WERI-Rb-1 (cell line): ENCODE measurements at regions not wholly inside any gene's neighbourhood (a gene's known extent, or its start where the extent isn't known, plus 50 kb on each side); places are given as distances from the start of the nearest gene placed in this dataset.

Source experiments
- DNase-seq: peaks from one replicate; pipeline ENCODE4 v3.0.0-alpha.2; 2020
- H3K27ac ChIP-seq: fragments of 250-450 bp; sonication (Bioruptor Pico); 2 replicates; pipeline ENCODE4 v1.5.1; 2020; ENCODE audit warnings: mild to moderate bottlenecking, moderate library complexity
- H3K27me3 ChIP-seq: fragments of 250-450 bp; sonication (Bioruptor Pico); 2 replicates; pipeline ENCODE4 v1.5.1; 2021; ENCODE audit warnings: mild to moderate bottlenecking, low read depth, moderate library complexity; ENCODE audit not compliant: insufficient read depth, severe bottlenecking
- H3K36me3 ChIP-seq: fragments of 250-450 bp; sonication (Bioruptor Pico); 2 replicates; pipeline ENCODE4 v1.5.1; 2020; ENCODE audit warnings: mild to moderate bottlenecking, moderate library complexity
- H3K4me3 ChIP-seq: 2 replicates; pipeline ENCODE4 v1.5.1; 2011; ENCODE audit warnings: low read depth, mild to moderate bottlenecking, control low read depth, low read length
- H3K9me3 ChIP-seq: fragments of 250-450 bp; sonication (Bioruptor Pico); 2 replicates; pipeline ENCODE4 v1.5.1; 2021; ENCODE audit warnings: mild to moderate bottlenecking, moderate library complexity; ENCODE audit not compliant: severe bottlenecking
- TF ChIP-seq, protein P1 (sequence below): IDR thresholded peaks from 2 replicates; pipeline ENCODE4 v1.5.1; 2011; ENCODE audit warnings: low read depth, mild to moderate bottlenecking, control low read depth, inconsistent platforms, low read length

- Histone ChIP-seq H3K9me3 (no peaks in the 10 kb centered on the region), H3K27ac (no peak overlapping the region), H3K27me3 (no peaks in the 10 kb centered on the region), H3K36me3 (no peaks in the 10 kb centered on the region), H3K4me3 (no peak overlapping the region)
- TF ChIP-seq, protein P1, sequence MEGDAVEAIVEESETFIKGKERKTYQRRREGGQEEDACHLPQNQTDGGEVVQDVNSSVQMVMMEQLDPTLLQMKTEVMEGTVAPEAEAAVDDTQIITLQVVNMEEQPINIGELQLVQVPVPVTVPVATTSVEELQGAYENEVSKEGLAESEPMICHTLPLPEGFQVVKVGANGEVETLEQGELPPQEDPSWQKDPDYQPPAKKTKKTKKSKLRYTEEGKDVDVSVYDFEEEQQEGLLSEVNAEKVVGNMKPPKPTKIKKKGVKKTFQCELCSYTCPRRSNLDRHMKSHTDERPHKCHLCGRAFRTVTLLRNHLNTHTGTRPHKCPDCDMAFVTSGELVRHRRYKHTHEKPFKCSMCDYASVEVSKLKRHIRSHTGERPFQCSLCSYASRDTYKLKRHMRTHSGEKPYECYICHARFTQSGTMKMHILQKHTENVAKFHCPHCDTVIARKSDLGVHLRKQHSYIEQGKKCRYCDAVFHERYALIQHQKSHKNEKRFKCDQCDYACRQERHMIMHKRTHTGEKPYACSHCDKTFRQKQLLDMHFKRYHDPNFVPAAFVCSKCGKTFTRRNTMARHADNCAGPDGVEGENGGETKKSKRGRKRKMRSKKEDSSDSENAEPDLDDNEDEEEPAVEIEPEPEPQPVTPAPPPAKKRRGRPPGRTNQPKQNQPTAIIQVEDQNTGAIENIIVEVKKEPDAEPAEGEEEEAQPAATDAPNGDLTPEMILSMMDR, result no peak
- no peak for DNase-seq
Measured at GRCh38 chr18:38243291-38243690, 677.7 kb upstream of the CELF4 start.

DNA sequence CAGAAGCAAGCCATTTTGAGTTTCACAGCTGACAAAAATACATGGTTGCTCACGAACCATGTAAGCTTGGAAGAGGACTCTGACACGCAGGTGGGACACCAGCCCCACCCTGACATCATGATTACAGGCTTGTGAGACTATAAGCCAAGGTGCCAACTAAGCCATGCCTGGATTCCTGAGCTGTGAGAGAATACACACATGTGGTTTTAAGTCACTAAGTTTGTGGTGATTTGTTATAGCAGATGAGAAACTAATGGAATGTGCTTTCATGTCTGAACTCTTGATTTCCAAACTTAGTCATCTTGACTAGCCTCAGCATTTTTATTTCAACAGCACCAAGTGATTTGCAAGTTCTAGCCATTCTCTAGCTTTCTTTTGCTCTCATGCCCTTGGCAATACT is 676.1 kb upstream of the CELF4 start:
- no peak for DNase-seq
- no peak overlapping the region for H3K27ac ChIP-seq
- H3K9me3 ChIP-seq, result no peaks in the 10 kb centered on the region
- no peak overlapping the region for H3K4me3 ChIP-seq
- no peaks in the 10 kb centered on the region for H3K36me3 ChIP-seq
- H3K27me3 ChIP-seq, result no peaks in the 10 kb centered on the region
- TF ChIP-seq, protein P1, result no peak

- no peaks in the 10 kb centered on the region for H3K9me3 ChIP-seq
- H3K27me3 ChIP-seq, result no peaks in the 10 kb centered on the region
- no peak for DNase-seq
- H3K36me3 ChIP-seq, result no peaks in the 10 kb centered on the region
- H3K4me3 ChIP-seq, result no peak overlapping the region
- H3K27ac ChIP-seq, result no peak overlapping the region
- TF ChIP-seq, protein P1, result no peak
Measured at GRCh38 chr18:38241216-38241615, 675.6 kb upstream of the CELF4 start.

GRCh38 chr18:38239606-38240005 is 674.0 kb upstream of the CELF4 start:
- Histone ChIP-seq H3K27ac (no peak overlapping the region), H3K27me3 (no peaks in the 10 kb centered on the region), H3K4me3 (no peak overlapping the region), H3K36me3 (no peaks in the 10 kb centered on the region), H3K9me3 (no peaks in the 10 kb centered on the region)
- TF ChIP-seq, protein P1, result no peak
- DNase-seq, result no peak

DNA sequence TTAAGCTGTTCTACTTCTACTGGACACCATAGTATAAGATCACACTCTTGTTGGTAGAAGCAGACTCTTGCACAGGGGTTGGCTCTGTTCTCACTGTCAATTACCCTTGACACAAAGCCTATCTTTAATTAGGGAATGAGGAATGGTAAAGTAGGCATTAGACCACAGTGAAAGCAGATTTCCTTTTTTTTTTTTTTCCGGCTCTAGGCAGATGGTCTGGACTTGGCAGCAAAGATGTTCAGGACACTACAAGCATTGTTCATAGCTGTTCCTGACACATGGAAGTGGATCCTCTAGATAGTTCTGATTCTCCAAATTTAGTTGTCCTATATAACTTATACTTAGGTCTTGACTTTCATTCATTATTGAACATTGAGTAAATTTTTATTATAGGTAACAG is 672.2 kb upstream of the CELF4 start:
- H3K27me3 ChIP-seq, result no peaks in the 10 kb centered on the region
- TF ChIP-seq, protein P1, result no peak
- no peak overlapping the region for H3K27ac ChIP-seq
- H3K4me3 ChIP-seq, result no peak overlapping the region
- no peaks in the 10 kb centered on the region for H3K36me3 ChIP-seq
- H3K9me3 ChIP-seq, result no peaks in the 10 kb centered on the region
- DNase-seq, result no peak

DNA sequence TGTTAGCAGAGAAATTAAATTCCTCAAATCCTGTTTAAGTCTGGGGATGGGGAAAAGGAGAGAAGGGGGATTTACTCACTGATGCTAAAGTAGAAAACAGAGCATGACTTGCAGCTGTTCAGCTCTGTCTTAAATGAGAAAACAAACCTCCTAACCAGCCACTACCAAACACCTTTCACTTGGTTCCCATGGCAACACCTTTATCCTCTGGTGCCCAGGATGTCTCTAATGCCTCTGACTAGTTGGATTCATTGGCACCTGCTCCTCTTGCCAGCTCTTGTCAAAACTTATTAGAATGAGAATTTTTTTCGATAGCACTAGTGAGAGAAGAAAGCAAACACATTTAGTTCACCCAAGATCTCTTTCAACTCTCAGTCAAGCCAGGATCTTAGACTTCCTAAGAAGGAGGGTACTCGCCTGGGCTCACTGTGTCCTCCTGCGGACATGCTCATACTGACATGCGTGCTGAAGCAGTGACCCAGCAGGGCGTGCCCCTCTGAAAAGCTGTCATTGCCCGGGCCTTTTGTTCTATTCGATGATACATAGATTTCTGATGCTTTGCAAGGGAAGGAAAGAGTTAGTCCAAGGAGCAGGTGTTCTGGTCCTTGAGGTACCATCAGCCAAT is 656.0 kb upstream of the CELF4 start:
- H3K4me3 ChIP-seq, result no peak overlapping the region
- no peaks in the 10 kb centered on the region for H3K9me3 ChIP-seq
- no peaks in the 10 kb centered on the region for H3K36me3 ChIP-seq
- no peak for DNase-seq
- TF ChIP-seq, protein P1, result no peak
- H3K27ac ChIP-seq, result no peak overlapping the region
- no peaks in the 10 kb centered on the region for H3K27me3 ChIP-seq
